Posterior cingulate gyrus (tissue), 11 donors: ENCODE measurements at regions not wholly inside any gene's neighbourhood (a gene's known extent, or its start where the extent isn't known, plus 50 kb on each side); places are given as distances from the start of the nearest gene placed in this dataset.

ENCODE experiments used
- DNase-seq, 10 donors: peaks; one replicate each; pipeline versions ENCODE4 v3.0.0 to v3.0.0-alpha.2; 2020 to 2021; ENCODE audit warnings: mixed read lengths in 3 of 10
- intact Hi-C: fragments of 100-400 bp; cut with DNase I; formaldehyde crosslinking; loops from one replicate; pipeline ENCODE4 v1.15.1; 2023

GRCh38 chr2:153787612-153788011, 84.1 kb upstream of the GALNT13 start:
- no peak for DNase-seq
- intact Hi-C loops = loop anchor here (5.0 kb wide), 1 partner anchor 590 kb away; no protein-coding TSS in a partner anchor

- DNase-seq = no peak
- intact Hi-C loops = no loop called here
These were observed 69.1 kb upstream of the GALNT13 start for GRCh38 chr2:153802671-153803070.

DNA sequence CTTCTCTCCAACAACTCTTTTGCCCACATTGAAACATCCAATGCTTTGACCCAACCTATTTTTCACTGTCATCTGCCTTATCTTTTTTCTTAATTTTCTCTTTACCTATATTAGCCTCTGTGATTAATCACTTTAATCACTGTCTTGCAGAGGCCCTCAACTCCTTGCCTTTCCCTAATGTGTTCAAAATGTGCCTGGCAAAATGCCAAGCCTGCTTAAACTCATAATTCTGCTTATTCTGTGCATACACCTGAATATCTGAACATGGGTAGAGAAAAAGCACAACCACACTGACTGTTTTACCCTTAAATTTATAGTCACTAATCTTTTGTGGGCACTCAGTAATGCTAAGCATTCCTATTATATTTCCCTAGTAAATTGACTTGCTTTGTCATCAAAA, 63.0 kb upstream of the GALNT13 start:
- intact Hi-C loops = no loop called here
- no peak for DNase-seq

- intact Hi-C loops = no loop called here
- no peak for DNase-seq
These were observed 60.2 kb upstream of the GALNT13 start for GRCh38 chr2:153811516-153811915.

DNA sequence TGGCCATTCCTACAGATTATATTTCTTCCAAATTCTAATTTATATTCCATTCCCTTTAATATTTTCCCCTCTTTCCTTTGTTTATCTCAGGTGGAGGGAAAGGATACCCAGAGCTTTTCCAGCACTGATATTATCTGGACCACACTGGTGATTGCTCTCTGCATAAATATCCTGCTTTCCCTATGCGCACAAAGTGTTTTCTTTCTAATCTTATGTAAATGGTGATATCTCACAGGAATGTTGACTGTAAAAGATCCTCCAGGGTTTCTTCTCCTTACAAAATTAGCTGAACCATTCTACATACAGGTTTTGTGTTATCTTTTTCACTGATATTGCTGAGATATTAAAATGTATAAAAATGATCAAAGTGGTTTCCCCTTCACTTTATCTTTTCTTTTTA, 59.1 kb upstream of the GALNT13 start:
- no peak for DNase-seq
- intact Hi-C loops = no loop called here

DNA sequence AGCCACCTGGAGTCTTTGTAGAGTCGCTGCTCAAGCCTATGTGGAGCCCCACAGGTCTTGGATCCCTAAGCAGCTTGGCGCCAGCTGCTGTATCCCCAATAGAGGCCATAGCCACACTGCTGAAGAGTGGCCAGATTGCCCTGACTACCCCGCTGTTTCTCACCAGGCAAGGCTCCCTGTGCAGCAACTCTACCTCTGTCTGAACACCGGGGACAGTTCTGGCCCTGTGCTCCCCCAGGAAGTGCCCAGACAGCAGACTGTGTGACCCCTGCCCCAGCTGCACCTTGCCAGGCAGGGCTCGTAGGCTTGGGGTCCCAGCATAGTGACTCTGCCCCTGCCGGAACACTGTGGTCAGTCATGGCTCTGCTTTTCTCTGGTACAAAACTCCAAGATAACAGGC, 53.5 kb upstream of the GALNT13 start:
- DNase-seq = peak in 2 of 10 donors; percentile 52 to 79
- intact Hi-C loops = no loop called here

GRCh38 chr2:153819074-153819473, 52.6 kb upstream of the GALNT13 start:
- DNase-seq = no peak
- intact Hi-C loops = no loop called here

- DNase-seq = no peak
- intact Hi-C loops = no loop called here
These were observed 52.2 kb upstream of the GALNT13 start for GRCh38 chr2:153819501-153819900.
